ENCODE measurements at regions not wholly inside any gene's neighbourhood (a gene's known extent, or its start where the extent isn't known, plus 50 kb on each side); places are given as distances from the start of the nearest gene placed in this dataset.

- no peak for TF ChIP-seq CTCF (IDR thresholded peaks at IDR 0.05)
- TF ChIP-seq POLR2A (IDR thresholded peaks at IDR 0.05) = no peak
Observed at GRCh38 chr16:48076455-48077012, 79.3 kb downstream of the ABCC12 start.
